ENCODE measurements at regions not wholly inside any gene's neighbourhood (a gene's known extent, or its start where the extent isn't known, plus 50 kb on each side); places are given as distances from the start of the nearest gene placed in this dataset.

DNA sequence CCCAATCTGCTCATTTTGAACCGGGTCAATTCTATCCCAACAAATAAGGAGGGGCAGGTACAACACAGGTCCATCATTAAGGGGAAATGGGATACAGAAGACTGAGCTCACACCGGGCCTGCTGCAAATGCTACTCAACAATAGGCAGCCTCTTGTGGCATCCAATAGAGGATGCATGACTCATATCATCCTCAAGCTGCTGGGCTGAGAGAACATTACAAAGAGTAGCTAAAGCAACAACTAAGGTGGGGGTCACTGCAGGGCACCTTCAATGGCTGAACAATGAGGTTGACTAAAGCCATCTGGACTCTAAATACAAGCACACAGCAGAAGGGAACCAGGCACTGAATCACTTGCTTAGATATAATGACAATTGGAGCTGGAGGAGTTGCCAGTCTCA is 130.1 kb upstream of the SYN3 start:
- no peaks in the 10 kb centered on the region for H3K79me2 ChIP-seq (ENCODE audit: insufficient read depth, low read length)
- H3K4me1 ChIP-seq (ENCODE audit: control insufficient read depth in 1 of 2, insufficient read depth in 2 of 2, low read length in 2 of 2), result no peaks in the 10 kb centered on the region
- H3K36me3 ChIP-seq (ENCODE audit: control insufficient read depth in 1 of 2, insufficient read depth in 2 of 2, low read length in 2 of 2), result no peaks in the 10 kb centered on the region
- H4K20me1 ChIP-seq (ENCODE audit: insufficient read depth), result no peaks in the 10 kb centered on the region
- intact Hi-C loops (cut with micrococcal nuclease), result no loop called here
- ChIA-PET CTCF (no interaction called here), POLR2A (no interaction called here), RAD21 (ENCODE audit: low non-redundant PET in 1 of 2, low total read pairs in 2 of 2, uncharacterized antibody in 2 of 2, unreplicated experiment in 2 of 2) (no interaction called here)
- no peak for DNase-seq (ENCODE audit: low read depth, low spot score)
- H3K9me2 ChIP-seq (ENCODE audit: insufficient read depth), result no peaks in the 10 kb centered on the region
- H3K9ac ChIP-seq (ENCODE audit: low read length), result no peak overlapping the region
- no peak overlapping the region for H3K4me3 ChIP-seq (replicated peaks in 1 of 2; ENCODE audit: low read depth in 1 of 2, low read length in 2 of 2)
- H3K27me3 ChIP-seq (ENCODE audit: insufficient read depth, low read length), result no peaks in the 10 kb centered on the region
- no TSS peak for BruUV-seq (replicated peaks)
- peaks cover 0 to 13% of the 10 kb centered on the region in 2 experiments; a peak in 1 of 4 replicates for H3K9me3 ChIP-seq (ENCODE audit: control insufficient read depth in 1 of 2, insufficient read depth in 1 of 2, low read depth in 1 of 2, low read length in 2 of 2)
- no peak overlapping the region for H3K4me2 ChIP-seq (ENCODE audit: low read length)
- H3K27ac ChIP-seq (ENCODE audit: low read depth, low read length), result no peak overlapping the region
- TF ChIP-seq SRF (IDR thresholded peaks at IDR 0.05; ENCODE audit: low read depth), result no peak
- TF ChIP-seq RAD21 (IDR thresholded peaks at IDR 0.05; ENCODE audit: low read depth), result no peak
- TF ChIP-seq, protein P1, sequence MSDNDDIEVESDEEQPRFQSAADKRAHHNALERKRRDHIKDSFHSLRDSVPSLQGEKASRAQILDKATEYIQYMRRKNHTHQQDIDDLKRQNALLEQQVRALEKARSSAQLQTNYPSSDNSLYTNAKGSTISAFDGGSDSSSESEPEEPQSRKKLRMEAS (IDR thresholded peaks at IDR 0.05), result no peak
- no peak for TF ChIP-seq JUND (IDR thresholded peaks at IDR 0.05)
- TF ChIP-seq ZNF274 (IDR thresholded peaks at IDR 0.05; ENCODE audit: low read depth, low read length), result no peak
- no peak for TF ChIP-seq ZFX (IDR thresholded peaks at IDR 0.05)
- no peak for TF ChIP-seq CBX3 (IDR thresholded peaks at IDR 0.05; ENCODE audit: low read depth)
- TF ChIP-seq, protein P2, sequence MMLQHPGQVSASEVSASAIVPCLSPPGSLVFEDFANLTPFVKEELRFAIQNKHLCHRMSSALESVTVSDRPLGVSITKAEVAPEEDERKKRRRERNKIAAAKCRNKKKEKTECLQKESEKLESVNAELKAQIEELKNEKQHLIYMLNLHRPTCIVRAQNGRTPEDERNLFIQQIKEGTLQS (IDR thresholded peaks at IDR 0.05), result no peak
- no peak for TF ChIP-seq CEBPB (IDR thresholded peaks at IDR 0.05; ENCODE audit: low read depth)
- H2AFZ ChIP-seq (ENCODE audit: low read depth, low read length, poor library complexity, severe bottlenecking), result no peak overlapping the region
- no peak for ATAC-seq

DNA sequence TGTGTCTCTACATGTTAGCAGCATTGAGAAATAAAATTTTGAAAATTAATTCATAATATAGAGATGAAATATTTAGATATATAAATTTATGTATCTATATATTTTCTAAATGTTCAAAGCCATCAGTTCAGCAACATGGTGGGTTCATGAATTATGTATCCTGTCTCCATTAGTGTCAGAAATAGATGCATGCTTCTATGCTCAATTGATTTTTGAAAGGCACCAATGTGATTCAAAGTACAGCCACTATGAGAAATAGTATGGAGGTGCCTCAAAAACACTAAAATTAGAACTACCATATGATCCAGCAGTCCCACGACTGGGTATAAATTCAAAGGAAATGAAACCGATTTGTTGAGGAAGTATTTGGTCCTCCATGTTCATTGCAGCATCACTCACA is 128.6 kb upstream of the SYN3 start:
- Histone ChIP-seq H3K4me1 (ENCODE audit: control insufficient read depth in 1 of 2, insufficient read depth in 2 of 2, low read length in 2 of 2) (no peaks in the 10 kb centered on the region), H4K20me1 (ENCODE audit: insufficient read depth) (no peaks in the 10 kb centered on the region), H3K9me2 (ENCODE audit: insufficient read depth) (no peaks in the 10 kb centered on the region), H3K27me3 (ENCODE audit: insufficient read depth, low read length) (no peaks in the 10 kb centered on the region), H2AFZ (ENCODE audit: low read depth, low read length, poor library complexity, severe bottlenecking) (no peak overlapping the region), H3K4me3 (replicated peaks in 1 of 2; ENCODE audit: low read depth in 1 of 2, low read length in 2 of 2) (no peak overlapping the region), H3K27ac (ENCODE audit: low read depth, low read length) (no peak overlapping the region), H3K79me2 (ENCODE audit: insufficient read depth, low read length) (no peaks in the 10 kb centered on the region), H3K36me3 (ENCODE audit: control insufficient read depth in 1 of 2, insufficient read depth in 2 of 2, low read length in 2 of 2) (no peaks in the 10 kb centered on the region), H3K9ac (ENCODE audit: low read length) (no peak overlapping the region), H3K4me2 (ENCODE audit: low read length) (no peak overlapping the region), H3K9me3 (ENCODE audit: control insufficient read depth in 1 of 2, insufficient read depth in 1 of 2, low read depth in 1 of 2, low read length in 2 of 2) (peaks cover 0 to 17% of the 10 kb centered on the region in 2 experiments; a peak in 1 of 4 replicates)
- POLR2A ChIA-PET, result no interaction called here
- no TSS peak for BruUV-seq (replicated peaks)
- CTCF ChIA-PET, result no interaction called here
- RAD21 ChIA-PET (ENCODE audit: low non-redundant PET in 1 of 2, low total read pairs in 2 of 2, uncharacterized antibody in 2 of 2, unreplicated experiment in 2 of 2), result no interaction called here
- intact Hi-C loops (cut with micrococcal nuclease), result no loop called here
- TF ChIP-seq CEBPB (IDR thresholded peaks at IDR 0.05; ENCODE audit: low read depth) (no peak), TCF7L2 (IDR thresholded peaks at IDR 0.05; ENCODE audit: borderline replicate concordance, extremely low read depth, insufficient read depth, insufficient read length) (no peak), ZNF274 (IDR thresholded peaks at IDR 0.05; ENCODE audit: low read depth, low read length) (no peak), CBX3 (IDR thresholded peaks at IDR 0.05; ENCODE audit: low read depth) (no peak), EGR1 (IDR thresholded peaks at IDR 0.05; ENCODE audit: low read depth) (no peak), YY1 (IDR thresholded peaks at IDR 0.05; ENCODE audit: extremely low read depth, insufficient replicate concordance, low read depth, low read length) (no peak), FOSL1 (IDR thresholded peaks at IDR 0.05; ENCODE audit: low read depth) (no peak), EZH2phosphoT487 (IDR thresholded peaks at IDR 0.05; ENCODE audit: borderline replicate concordance) (no peak), RAD21 (IDR thresholded peaks at IDR 0.05; ENCODE audit: low read depth) (no peak), POLR2A (IDR thresholded peaks at IDR 0.05; ENCODE audit: borderline replicate concordance, extremely low read depth, insufficient read depth, insufficient read length) (no peak)
- TF ChIP-seq, protein P2 (IDR thresholded peaks at IDR 0.05), result no peak
- TF ChIP-seq, protein P3, sequence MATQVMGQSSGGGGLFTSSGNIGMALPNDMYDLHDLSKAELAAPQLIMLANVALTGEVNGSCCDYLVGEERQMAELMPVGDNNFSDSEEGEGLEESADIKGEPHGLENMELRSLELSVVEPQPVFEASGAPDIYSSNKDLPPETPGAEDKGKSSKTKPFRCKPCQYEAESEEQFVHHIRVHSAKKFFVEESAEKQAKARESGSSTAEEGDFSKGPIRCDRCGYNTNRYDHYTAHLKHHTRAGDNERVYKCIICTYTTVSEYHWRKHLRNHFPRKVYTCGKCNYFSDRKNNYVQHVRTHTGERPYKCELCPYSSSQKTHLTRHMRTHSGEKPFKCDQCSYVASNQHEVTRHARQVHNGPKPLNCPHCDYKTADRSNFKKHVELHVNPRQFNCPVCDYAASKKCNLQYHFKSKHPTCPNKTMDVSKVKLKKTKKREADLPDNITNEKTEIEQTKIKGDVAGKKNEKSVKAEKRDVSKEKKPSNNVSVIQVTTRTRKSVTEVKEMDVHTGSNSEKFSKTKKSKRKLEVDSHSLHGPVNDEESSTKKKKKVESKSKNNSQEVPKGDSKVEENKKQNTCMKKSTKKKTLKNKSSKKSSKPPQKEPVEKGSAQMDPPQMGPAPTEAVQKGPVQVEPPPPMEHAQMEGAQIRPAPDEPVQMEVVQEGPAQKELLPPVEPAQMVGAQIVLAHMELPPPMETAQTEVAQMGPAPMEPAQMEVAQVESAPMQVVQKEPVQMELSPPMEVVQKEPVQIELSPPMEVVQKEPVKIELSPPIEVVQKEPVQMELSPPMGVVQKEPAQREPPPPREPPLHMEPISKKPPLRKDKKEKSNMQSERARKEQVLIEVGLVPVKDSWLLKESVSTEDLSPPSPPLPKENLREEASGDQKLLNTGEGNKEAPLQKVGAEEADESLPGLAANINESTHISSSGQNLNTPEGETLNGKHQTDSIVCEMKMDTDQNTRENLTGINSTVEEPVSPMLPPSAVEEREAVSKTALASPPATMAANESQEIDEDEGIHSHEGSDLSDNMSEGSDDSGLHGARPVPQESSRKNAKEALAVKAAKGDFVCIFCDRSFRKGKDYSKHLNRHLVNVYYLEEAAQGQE (IDR thresholded peaks at IDR 0.05; ENCODE audit: low read depth), result no peak
- no peak for ATAC-seq
- no peak for DNase-seq (ENCODE audit: low read depth, low spot score)
